K562 (cell line): ENCODE measurements at regions not wholly inside any gene's neighbourhood (a gene's known extent, or its start where the extent isn't known, plus 50 kb on each side); places are given as distances from the start of the nearest gene placed in this dataset.

Experiments
- ATAC-seq: fragments of 200-7000 bp; cut with Tn5 transposase; 3 replicates; pipeline ENCODE4 v1.9.1; 2020; ENCODE audit warnings: moderate library complexity
- BruUV-seq: library from RNA; stranded (reverse); fragments of 400-500 nt; replicated peaks from 2 replicates; lab custom pipeline; 2021; lab: Mats Ljungman, UMichigan
- CTCF ChIA-PET: fragments of 300-600 bp; formaldehyde crosslinking; extraction: SDS; loops from one replicate; lab custom pipeline; 2021; ENCODE audit warnings: low intra/inter-chr PET ratio; lab: Yijun Ruan, JAX
- POLR2A ChIA-PET: fragments of 300-600, 350-650 bp; sonication (Branson Sonifier 250); formaldehyde crosslinking; extraction: SDS; loops from one replicate; lab custom pipeline; 2021; ENCODE audit warnings: antibody characterized with exemption, inconsistent platforms; lab: Yijun Ruan, JAX
- DNase-seq, 4 experiments: peaks; one replicate each; pipeline versions ENCODE4 v3.0.0 to v3.0.0-alpha.2; 2011 to 2018; ENCODE audit warnings: low spot score in 3 of 4, mixed read lengths in 3 of 4; ENCODE audit errors: extremely low read depth in 1 of 4
- FAIRE-seq: peaks from 2 replicates; lab custom pipeline; 2011; peaks lifted over from hg19 to GRCh38; lab: Jason Lieb, UNC
- H2AFZ ChIP-seq: 2 replicates; pipeline ENCODE4 v1.6.0; 2011; ENCODE audit warnings: low read depth, low read length, control low read depth, inconsistent platforms
- H3K27ac ChIP-seq: fragments of 200-600 bp; 3 replicates; pipeline ENCODE4 v1.8.0; 2011; ENCODE audit warnings: low read depth, mild to moderate bottlenecking, control low read depth, inconsistent platforms, low read length, moderate library complexity, mixed read lengths; ENCODE audit errors: extremely low read depth
- H3K27me3 ChIP-seq, 2 experiments: fragments of 300-600 bp in 1 of 2; 2 replicates in 1 of 2; 3 replicates in 1 of 2; pipeline versions ENCODE4 v1.6.0 to v1.8.0; 2011; ENCODE audit warnings: inconsistent platforms in 2 of 2, low read length in 2 of 2, mild to moderate bottlenecking in 1 of 2, mixed read lengths in 1 of 2, moderate library complexity in 1 of 2; ENCODE audit not compliant: control insufficient read depth in 2 of 2, insufficient read depth in 2 of 2
- H3K36me3 ChIP-seq: fragments of 300-600 bp; 3 replicates; pipeline ENCODE4 v1.8.0; 2011; ENCODE audit warnings: mild to moderate bottlenecking, low read length, inconsistent platforms; ENCODE audit not compliant: control insufficient read depth, insufficient read depth
- H3K4me1 ChIP-seq, 2 experiments: fragments of 200-600 bp in 1 of 2; replicated peaks in 1 of 2; 2 replicates in 1 of 2; 3 replicates in 1 of 2; pipeline versions ENCODE4 v1.5.1 to v1.8.0; 2011; ENCODE audit warnings: inconsistent platforms in 2 of 2, low read length in 2 of 2, mild to moderate bottlenecking in 1 of 2, mixed read lengths in 1 of 2, moderate library complexity in 1 of 2; ENCODE audit not compliant: control insufficient read depth in 2 of 2, insufficient read depth in 2 of 2
- H3K4me2 ChIP-seq: 2 replicates; pipeline ENCODE4 v1.6.1; 2011; ENCODE audit warnings: low read length, control low read depth, inconsistent platforms, mixed read lengths; ENCODE audit not compliant: insufficient read depth
- H3K4me3 ChIP-seq: fragments of 200-600 bp; sonication (generic), shearing (Covaris generic); 2 replicates; pipeline ENCODE4 v1.5.1; 2016; ENCODE audit warnings: control low read depth, inconsistent platforms
- H3K79me2 ChIP-seq: fragments of 200-600 bp; 3 replicates; pipeline ENCODE4 v1.8.0; 2011; ENCODE audit warnings: low read length, inconsistent platforms; ENCODE audit not compliant: control insufficient read depth, insufficient read depth
- H3K9ac ChIP-seq, 2 experiments: 2 replicates each; pipeline versions ENCODE4 v1.6.0 to v1.6.1; 2011; ENCODE audit warnings: low read depth in 2 of 2, low read length in 2 of 2, control low read depth in 1 of 2, inconsistent platforms in 1 of 2, mild to moderate bottlenecking in 1 of 2, mixed read lengths in 1 of 2; ENCODE audit not compliant: insufficient read depth in 1 of 2
- H3K9me1 ChIP-seq: one replicate; pipeline ENCODE4 v1.6.0; 2011; ENCODE audit warnings: inconsistent platforms, mild to moderate bottlenecking, low read length, moderate library complexity; ENCODE audit not compliant: control insufficient read depth, insufficient read depth
- H3K9me3 ChIP-seq: replicated peaks from 2 replicates; pipeline ENCODE4 v1.5.1; 2011; ENCODE audit warnings: low read depth, low read length, inconsistent platforms; ENCODE audit not compliant: control insufficient read depth, insufficient read depth
- H4K20me1 ChIP-seq: replicated peaks from 2 replicates; pipeline ENCODE4 v1.6.1; 2011; ENCODE audit warnings: low read length, inconsistent platforms, mixed read lengths; ENCODE audit not compliant: control insufficient read depth, insufficient read depth
- ARID1B ChIP-seq: fragments of 450-650 bp; IDR thresholded peaks from 2 replicates; pipeline ENCODE4 v1.6.1; 2016; ENCODE audit warnings: antibody characterized with exemption, mild to moderate bottlenecking, inconsistent platforms
- CBFA2T3 ChIP-seq: fragments of 450-650 bp; IDR thresholded peaks from 2 replicates; pipeline ENCODE4 v1.6.1; 2017
- CHCHD3 ChIP-seq: fragments of 250-450 bp; sonication (Bioruptor Pico); IDR thresholded peaks from 2 replicates; pipeline ENCODE4 v2.1.2; 2022; ENCODE audit warnings: mild to moderate bottlenecking
- JUND ChIP-seq, 2 experiments: IDR thresholded peaks; 2 replicates in 1 of 2; 3 replicates in 1 of 2; pipeline ENCODE4 v1.6.1; 2011; ENCODE audit warnings: borderline replicate concordance in 2 of 2, low read depth in 2 of 2, low read length in 2 of 2, improper control_type of control experiment in 1 of 2, missing biosample characterization in 1 of 2, missing genetic modification characterization in 1 of 2, missing genetic modification reagents in 1 of 2
- KAT8 ChIP-seq: fragments of 450-650 bp; IDR thresholded peaks from 2 replicates; pipeline ENCODE4 v1.6.1; 2016; ENCODE audit warnings: low read depth, mild to moderate bottlenecking
- SRF ChIP-seq, 2 experiments: fragments of 250-450, 450-650 bp in 1 of 2; sonication (Bioruptor Pico) in 1 of 2; sonication (generic) in 1 of 2; formaldehyde crosslinking; IDR thresholded peaks; 2 replicates each; pipeline versions ENCODE4 v1.5.0 to v1.5.1; 2020 to 2022; ENCODE audit warnings: mild to moderate bottlenecking in 1 of 2, missing genetic modification reagents in 1 of 2
- WGBS: fragments of 100-300 bp; shearing (Covaris generic); methylation state at CpG from one replicate; pipeline ENCODE4 v1.1.6; 2016; ENCODE audit warnings: low coverage, mixed read lengths; ENCODE audit not compliant: insufficient coverage; ENCODE audit errors: missing lambda C conversion rate; 5-methylcytosine and 5-hydroxymethylcytosine counted together
- in situ Hi-C: fragments of 300-500 bp; cut with MboI; formaldehyde crosslinking; loops from 4 replicates; pipeline ENCODE4 v1.15.0; 2018; ENCODE audit warnings: inconsistent platforms, mixed read lengths
- intact Hi-C: fragments of 100-400 bp; cut with micrococcal nuclease; formaldehyde crosslinking; loops from 2 replicates; pipeline ENCODE4 v1.14.2; 2022

DNA sequence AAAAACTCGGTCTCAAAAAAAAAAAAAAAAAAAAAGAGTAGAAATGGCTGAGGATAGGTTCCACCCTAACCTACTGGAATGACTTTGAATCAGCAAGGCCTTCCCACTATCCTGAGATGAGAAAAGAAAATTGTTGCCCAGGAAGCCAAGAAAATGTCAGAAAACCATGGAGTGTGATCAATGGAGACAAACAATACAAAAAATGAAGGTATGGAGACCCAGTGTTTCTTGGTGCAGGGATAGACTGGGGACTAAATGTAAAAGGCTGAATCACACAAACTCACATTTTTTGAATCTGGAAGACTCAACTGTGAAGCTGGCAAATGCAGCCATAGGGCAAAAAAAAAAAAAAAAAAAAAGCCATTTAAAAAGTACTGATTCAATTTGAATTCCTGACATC, 364.3 kb upstream of the ANKRD30A start:
- POLR2A ChIA-PET: interaction anchor here (0.7 kb wide), 2 partner anchors 187 to 429 kb away, joined by 3 read pairs; no protein-coding TSS in a partner anchor
- BruUV-seq: no TSS peak
- Histone ChIP-seq H3K9ac (no peak overlapping the region), H3K9me3 (no peaks in the 10 kb centered on the region), H3K79me2 (no peaks in the 10 kb centered on the region), H3K27ac (no peak overlapping the region), H3K9me1 (no peaks in the 10 kb centered on the region), H4K20me1 (no peaks in the 10 kb centered on the region), H3K36me3 (no peaks in the 10 kb centered on the region), H3K4me2 (no peak overlapping the region), H3K4me1 (no peaks in the 10 kb centered on the region), H2AFZ (no peak overlapping the region), H3K27me3 (no peaks in the 10 kb centered on the region), H3K4me3 (no peak overlapping the region)
- no peak for DNase-seq
- TF ChIP-seq KAT8 (no peak), SRF (CRISPR knock-in tag; IDR thresholded peaks at IDR 0.05) (no peak), CHCHD3 (CRISPR knock-in tag) (no peak), JUND (IDR thresholded peaks at IDR 0.05; ENCODE audit: borderline replicate concordance, low read depth, low read length) (no peak), JUND (tag; IDR thresholded peaks at IDR 0.05; ENCODE audit: borderline replicate concordance, low read depth, low read length) (no peak), ARID1B (no peak), CBFA2T3 (no peak)
- no CpG with 5 or more reads among the region's 1 CpG for WGBS
- no peak for ATAC-seq
- CTCF ChIA-PET: no interaction called here
- in situ Hi-C loops: no loop called here
- intact Hi-C loops: no loop called here
- no peak for FAIRE-seq
